Natural killer cell (primary cell): ENCODE measurements at regions not wholly inside any gene's neighbourhood (a gene's known extent, or its start where the extent isn't known, plus 50 kb on each side); places are given as distances from the start of the nearest gene placed in this dataset.

ENCODE experiments used
- ATAC-seq, 3 donors: fragments of 150-1000 bp in 2 of 3; fragments of 200-7000 bp in 1 of 3; cut with Tn5 transposase; 1 replicate in 1 of 3; 2 replicates in 2 of 3; pipeline ENCODE4 v1.10.0; 2021; ENCODE audit warnings: mild to moderate bottlenecking in 2 of 3, moderate library complexity in 2 of 3
- DNase-seq, 2 donors: peaks; one replicate each; pipeline versions ENCODE4 v3.0.0 to v3.0.0-alpha.2; 2013 to 2021; ENCODE audit warnings: mixed read lengths in 1 of 2
- H3K27ac ChIP-seq: one replicate; pipeline ENCODE4 v1.5.1; 2013; ENCODE audit warnings: mild to moderate bottlenecking, low read length
- H3K27me3 ChIP-seq: one replicate; pipeline ENCODE4 v1.6.1; 2013; ENCODE audit warnings: low read length; ENCODE audit not compliant: control insufficient read depth, insufficient read depth
- H3K36me3 ChIP-seq: one replicate; pipeline ENCODE4 v1.6.1; 2013; ENCODE audit warnings: low read length; ENCODE audit not compliant: control insufficient read depth, insufficient read depth
- H3K4me1 ChIP-seq: one replicate; pipeline ENCODE4 v1.6.1; 2013; ENCODE audit warnings: low read length; ENCODE audit not compliant: control insufficient read depth, insufficient read depth
- H3K4me3 ChIP-seq: one replicate; pipeline ENCODE4 v1.5.1; 2013; ENCODE audit warnings: low read length
- H3K9me3 ChIP-seq: one replicate; pipeline ENCODE4 v1.6.1; 2013; ENCODE audit warnings: low read length; ENCODE audit not compliant: control insufficient read depth, insufficient read depth
- H3K27ac Mint-ChIP-seq, 2 donors: one replicate each; pipeline ENCODE4 v1.8.0; 2022; ENCODE audit warnings: mild to moderate bottlenecking in 2 of 2, mixed read lengths in 2 of 2, moderate library complexity in 1 of 2
- H3K27me3 Mint-ChIP-seq, 2 donors: one replicate each; pipeline ENCODE4 v1.8.0; 2022; ENCODE audit warnings: low read depth in 2 of 2, mixed read lengths in 2 of 2
- H3K36me3 Mint-ChIP-seq: one replicate; pipeline ENCODE4 v1.8.0; 2022; ENCODE audit warnings: mixed read lengths
- H3K4me1 Mint-ChIP-seq, 2 donors: one replicate each; pipeline ENCODE4 v1.8.0; 2022; ENCODE audit warnings: mixed read lengths in 2 of 2
- H3K4me3 Mint-ChIP-seq: one replicate; pipeline ENCODE4 v1.8.0; 2022; ENCODE audit warnings: mild to moderate bottlenecking, moderate library complexity, mixed read lengths
- H3K9me3 Mint-ChIP-seq, 2 donors: one replicate each; pipeline ENCODE4 v1.8.0; 2022; ENCODE audit warnings: mixed read lengths in 2 of 2
- CTCF ChIP-seq: fragments of 200-600 bp; IDR thresholded peaks from one replicate; pipeline ENCODE4 v1.8.0; 2022; ENCODE audit warnings: antibody characterized with exemption
- WGBS: methylation state at CpG from one replicate; pipeline ENCODE4 v1.1.7; 2013; ENCODE audit warnings: missing lambda C conversion rate; ENCODE audit not compliant: insufficient coverage; 5-methylcytosine and 5-hydroxymethylcytosine counted together
- intact Hi-C: fragments of 100-400 bp; cut with micrococcal nuclease; formaldehyde crosslinking; loops from one replicate; pipeline ENCODE4 v1.14.2; 2022

GRCh38 chr3:18112674-18113375, 312.3 kb downstream of the SATB1 start:
- Histone ChIP-seq H3K27ac (no peak overlapping the region), H3K4me3 (no peak overlapping the region), H3K27me3 (no peaks in the 10 kb centered on the region), H3K9me3 (no peaks in the 10 kb centered on the region), H3K36me3 (no peaks in the 10 kb centered on the region), H3K4me1 (peaks cover 3% of the 10 kb centered on the region)
- no peaks in the 10 kb centered on the region for H3K9me3 Mint-ChIP-seq
- peaks cover 0 to 4% of the 10 kb centered on the region in 2 donors for H3K27me3 Mint-ChIP-seq
- intact Hi-C loops: no loop called here
- H3K4me3 Mint-ChIP-seq: no peak overlapping the region
- no peak overlapping the region for H3K27ac Mint-ChIP-seq
- ATAC-seq (no peak), DNase-seq (no peak)
- 89% methylated on average over 4 of the region's 5 CpGs for WGBS
- H3K4me1 Mint-ChIP-seq: peaks cover 9 to 12% of the 10 kb centered on the region in 2 donors
- TF ChIP-seq CTCF: no peak
- H3K36me3 Mint-ChIP-seq: no peaks in the 10 kb centered on the region

- ATAC-seq: peak; percentile 53 to 84 (median 62)
- Mint-ChIP-seq H3K4me1 (peaks cover 9 to 12% of the 10 kb centered on the region in 2 donors), H3K27me3 (peaks cover 0 to 4% of the 10 kb centered on the region in 2 donors), H3K36me3 (no peaks in the 10 kb centered on the region), H3K27ac (peak overlapping the region; percentile 21 to 73), H3K9me3 (no peaks in the 10 kb centered on the region), H3K4me3 (peak overlapping the region; percentile 86)
- Histone ChIP-seq H3K4me1 (peaks cover 3% of the 10 kb centered on the region), H3K36me3 (no peaks in the 10 kb centered on the region), H3K27ac (peak overlapping the region; percentile 34), H3K9me3 (no peaks in the 10 kb centered on the region), H3K27me3 (no peaks in the 10 kb centered on the region), H3K4me3 (peak overlapping the region; percentile 15)
- TF ChIP-seq CTCF: no peak
- 0% methylated on average over 5 of the region's 6 CpGs for WGBS
- DNase-seq: peak in 1 of 2 donors; percentile 14
- intact Hi-C loops: no loop called here
These were observed 313.3 kb downstream of the SATB1 start for GRCh38 chr3:18111796-18112232.

GRCh38 chr3:18103591-18103990, 321.5 kb downstream of the SATB1 start:
- no peaks in the 10 kb centered on the region for H3K4me1 ChIP-seq
- ATAC-seq: no peak
- no peaks in the 10 kb centered on the region for H3K27me3 ChIP-seq
- no peaks in the 10 kb centered on the region for H3K9me3 Mint-ChIP-seq
- no peaks in the 10 kb centered on the region for H3K36me3 Mint-ChIP-seq
- H3K4me1 Mint-ChIP-seq: peaks cover 0 to 4% of the 10 kb centered on the region in 2 donors
- no peak overlapping the region for H3K27ac ChIP-seq
- no peak overlapping the region for H3K4me3 ChIP-seq
- peaks cover 0 to 7% of the 10 kb centered on the region in 2 donors for H3K27me3 Mint-ChIP-seq
- 100% methylated on average over 1 of the region's 3 CpGs for WGBS
- no peaks in the 10 kb centered on the region for H3K36me3 ChIP-seq
- TF ChIP-seq CTCF: no peak
- no peak overlapping the region for H3K4me3 Mint-ChIP-seq
- no peak for DNase-seq
- no peaks in the 10 kb centered on the region for H3K9me3 ChIP-seq
- H3K27ac Mint-ChIP-seq: no peak overlapping the region
- intact Hi-C loops: no loop called here

GRCh38 chr3:18100121-18100520, 325.0 kb downstream of the SATB1 start:
- Histone ChIP-seq H3K4me1 (no peaks in the 10 kb centered on the region), H3K4me3 (no peak overlapping the region), H3K27ac (no peak overlapping the region), H3K36me3 (no peaks in the 10 kb centered on the region), H3K9me3 (peaks cover 2% of the 10 kb centered on the region), H3K27me3 (no peaks in the 10 kb centered on the region)
- H3K9me3 Mint-ChIP-seq: peaks cover 4% of the 10 kb centered on the region in 2 donors
- H3K27me3 Mint-ChIP-seq: peaks cover 0 to 7% of the 10 kb centered on the region in 2 donors
- no peak overlapping the region for H3K4me3 Mint-ChIP-seq
- DNase-seq (no peak), ATAC-seq (no peak)
- H3K27ac Mint-ChIP-seq: no peak overlapping the region
- TF ChIP-seq CTCF: no peak
- intact Hi-C loops: no loop called here
- peaks cover 0 to 4% of the 10 kb centered on the region in 2 donors for H3K4me1 Mint-ChIP-seq
- peaks cover 8% of the 10 kb centered on the region for H3K36me3 Mint-ChIP-seq
